Liver (tissue), 8 donors: ENCODE measurements at regions not wholly inside any gene's neighbourhood (a gene's known extent, or its start where the extent isn't known, plus 50 kb on each side); places are given as distances from the start of the nearest gene placed in this dataset.

Source experiments
- DNase-seq: peaks from one replicate; pipeline ENCODE4 v3.0.0-alpha.2; 2017; ENCODE audit warnings: low spot score
- H3K27ac ChIP-seq, 2 donors: one replicate each; pipeline ENCODE4 v1.7.0; 2013; ENCODE audit warnings: inconsistent platforms in 2 of 2, low read length in 2 of 2, control low read depth in 1 of 2, low read depth in 1 of 2, mild to moderate bottlenecking in 1 of 2
- H3K27me3 ChIP-seq, 4 donors: one replicate each; pipeline versions ENCODE4 v1.6.1 to v1.7.0; 2013; ENCODE audit warnings: low read length in 3 of 4, inconsistent platforms in 1 of 4, mild to moderate bottlenecking in 1 of 4, moderate library complexity in 1 of 4; ENCODE audit not compliant: control insufficient read depth in 4 of 4, insufficient read depth in 4 of 4
- H3K36me3 ChIP-seq, 4 donors: one replicate each; pipeline versions ENCODE4 v1.6.1 to v1.7.0; 2013; ENCODE audit warnings: low read length in 3 of 4, mild to moderate bottlenecking in 3 of 4, low read depth in 1 of 4, moderate library complexity in 1 of 4; ENCODE audit not compliant: control insufficient read depth in 4 of 4, insufficient read depth in 3 of 4
- H3K4me1 ChIP-seq, 4 donors: one replicate each; pipeline versions ENCODE4 v1.6.1 to v1.7.0; 2013; ENCODE audit warnings: low read length in 3 of 4, mild to moderate bottlenecking in 3 of 4, moderate library complexity in 1 of 4; ENCODE audit not compliant: control insufficient read depth in 4 of 4, insufficient read depth in 4 of 4
- H3K4me3 ChIP-seq, 3 donors: one replicate each; pipeline versions ENCODE4 v1.6.1 to v1.7.0; 2013; ENCODE audit warnings: low read length in 3 of 3, control low read depth in 1 of 3, low read depth in 1 of 3, mild to moderate bottlenecking in 1 of 3
- H3K9ac ChIP-seq, 2 donors: one replicate each; pipeline ENCODE4 v1.7.0; 2013; ENCODE audit warnings: low read length in 2 of 2, mild to moderate bottlenecking in 2 of 2, moderate library complexity in 2 of 2, control low read depth in 1 of 2, low read depth in 1 of 2
- H3K9me3 ChIP-seq, 4 donors: one replicate each; pipeline versions ENCODE4 v1.6.1 to v1.7.0; 2013; ENCODE audit warnings: low read length in 3 of 4; ENCODE audit not compliant: control insufficient read depth in 4 of 4
- ATF3 ChIP-seq: IDR thresholded peaks from 2 replicates; pipeline ENCODE4 v1.6.1; 2016; ENCODE audit warnings: antibody characterized with exemption
- CTCF ChIP-seq: fragments of 150-350 bp; IDR thresholded peaks from 2 replicates; pipeline ENCODE4 v1.5.1; 2017; ENCODE audit warnings: improper control_type of control experiment, low read depth, low read length; ENCODE audit not compliant: missing input control
- EGR1 ChIP-seq, 2 donors: IDR thresholded peaks; 2 replicates each; pipeline ENCODE4 v1.6.1; 2016 to 2018; ENCODE audit warnings: antibody characterized with exemption in 2 of 2, low read depth in 2 of 2
- FOXA1 ChIP-seq: IDR thresholded peaks from 2 replicates; pipeline ENCODE4 v1.6.1; 2016; ENCODE audit warnings: antibody characterized with exemption
- FOXA2 ChIP-seq: IDR thresholded peaks from 2 replicates; pipeline ENCODE4 v1.6.1; 2016; ENCODE audit warnings: antibody characterized with exemption
- GABPA ChIP-seq, 2 donors: IDR thresholded peaks in 1 of 2; conservative IDR thresholded peaks in 1 of 2; 2 replicates each; pipeline ENCODE4 v1.6.1; 2016; ENCODE audit warnings: antibody characterized with exemption in 2 of 2, mild to moderate bottlenecking in 1 of 2, moderate library complexity in 1 of 2
- HNF4A ChIP-seq, 2 donors: conservative IDR thresholded peaks; 2 replicates each; pipeline ENCODE4 v1.6.1; 2016; ENCODE audit warnings: antibody characterized with exemption in 2 of 2, mild to moderate bottlenecking in 2 of 2
- HNF4G ChIP-seq: IDR thresholded peaks from 2 replicates; pipeline ENCODE4 v1.6.1; 2016; ENCODE audit warnings: antibody characterized with exemption
- JUND ChIP-seq, 2 donors: IDR thresholded peaks; 2 replicates each; pipeline ENCODE4 v1.6.1; 2016; ENCODE audit warnings: antibody characterized with exemption in 2 of 2
- MAX ChIP-seq: IDR thresholded peaks from 2 replicates; pipeline ENCODE4 v1.6.1; 2016; ENCODE audit warnings: antibody characterized with exemption
- NR2F2 ChIP-seq: IDR thresholded peaks from 2 replicates; pipeline ENCODE4 v1.6.1; 2016; ENCODE audit warnings: antibody characterized with exemption
- RAD21 ChIP-seq, 2 donors: IDR thresholded peaks; 2 replicates each; pipeline ENCODE4 v1.6.1; 2016; ENCODE audit warnings: antibody characterized with exemption in 2 of 2, mild to moderate bottlenecking in 2 of 2
- REST ChIP-seq: IDR thresholded peaks from 2 replicates; pipeline ENCODE4 v1.6.1; 2016; ENCODE audit warnings: antibody characterized with exemption, mild to moderate bottlenecking
- RXRA ChIP-seq, 2 donors: IDR thresholded peaks; 2 replicates each; pipeline ENCODE4 v1.6.1; 2017 to 2018; ENCODE audit warnings: antibody characterized with exemption in 2 of 2, mild to moderate bottlenecking in 1 of 2
- SP1 ChIP-seq: IDR thresholded peaks from 2 replicates; pipeline ENCODE4 v1.6.1; 2018; ENCODE audit warnings: antibody characterized with exemption, mild to moderate bottlenecking
- TAF1 ChIP-seq: conservative IDR thresholded peaks from 2 replicates; pipeline ENCODE4 v1.6.1; 2016; ENCODE audit warnings: antibody characterized with exemption, mild to moderate bottlenecking
- YY1 ChIP-seq: IDR thresholded peaks from 2 replicates; pipeline ENCODE4 v1.6.1; 2016; ENCODE audit warnings: antibody characterized with exemption, mild to moderate bottlenecking
- ZBTB33 ChIP-seq: IDR thresholded peaks from 2 replicates; pipeline ENCODE4 v1.6.1; 2016; ENCODE audit warnings: antibody characterized with exemption
- WGBS: extraction: QIAGEN DNeasy Blood & Tissue Kit; methylation state at CpG from one replicate; pipeline ENCODE4 v1.1.7; 2013; 5-methylcytosine and 5-hydroxymethylcytosine counted together
- donor health status: healthy.
- donor health status: healthy.
- donor health status: healthy.
- donor health status: healthy.
- donor health status: healthy.

GRCh38 chr4:138832563-138832962 is 183.0 kb upstream of the NOCT start:
- TF ChIP-seq YY1 (no peak), GABPA (IDR thresholded peaks at IDR 0.05 in 1 of 2, conservative IDR thresholded peaks at IDR 0.05 in 1 of 2) (no peak), FOXA1 (no peak), ZBTB33 (no peak), JUND (IDR thresholded peaks at IDR 0.05) (no peak), FOXA2 (no peak), CTCF (no peak), EGR1 (IDR thresholded peaks at IDR 0.05; ENCODE audit: low read depth in 2 of 2) (no peak)
- Histone ChIP-seq H3K4me3 (no peak overlapping the region), H3K36me3 (no peaks in the 10 kb centered on the region), H3K27me3 (no peaks in the 10 kb centered on the region), H3K9ac (no peak overlapping the region), H3K27ac (no peak overlapping the region), H3K4me1 (peaks cover 0 to 6% (median 3%) of the 10 kb centered on the region in 4 donors), H3K9me3 (no peaks in the 10 kb centered on the region)
- 96% methylated on average over 1 of the region's 1 CpG for WGBS
- DNase-seq: no peak

GRCh38 chr4:138831948-138832347 is 183.6 kb upstream of the NOCT start:
- H3K27me3 ChIP-seq: no peaks in the 10 kb centered on the region
- 81% methylated on average over 2 of the region's 2 CpGs for WGBS
- no peaks in the 10 kb centered on the region for H3K36me3 ChIP-seq
- H3K4me1 ChIP-seq: peaks cover 0 to 6% (median 3%) of the 10 kb centered on the region in 4 donors
- H3K9me3 ChIP-seq: no peaks in the 10 kb centered on the region
- DNase-seq: no peak
- no peak overlapping the region for H3K9ac ChIP-seq
- H3K27ac ChIP-seq: no peak overlapping the region
- TF ChIP-seq HNF4A (conservative IDR thresholded peaks at IDR 0.05) (no peak), SP1 (no peak), MAX (no peak), GABPA (IDR thresholded peaks at IDR 0.05 in 1 of 2, conservative IDR thresholded peaks at IDR 0.05 in 1 of 2) (no peak), ATF3 (no peak), FOXA2 (no peak), RXRA (IDR thresholded peaks at IDR 0.05) (no peak), FOXA1 (no peak), TAF1 (no peak), RAD21 (IDR thresholded peaks at IDR 0.05) (no peak), REST (no peak), EGR1 (IDR thresholded peaks at IDR 0.05; ENCODE audit: low read depth in 2 of 2) (no peak), CTCF (no peak), YY1 (no peak), ZBTB33 (no peak), NR2F2 (no peak), HNF4G (no peak)
- H3K4me3 ChIP-seq: no peak overlapping the region
